ENCODE measurements at regions not wholly inside any gene's neighbourhood (a gene's known extent, or its start where the extent isn't known, plus 50 kb on each side); places are given as distances from the start of the nearest gene placed in this dataset.
"Not testable (repeated sequence)": the region's sequence is repeated elsewhere in the genome, so short reads cannot be mapped to it uniquely, and the experiment has no call there.

- DNase-seq (ENCODE audit: low spot score): no peak
Measured at GRCh38 chr12:84495711-84496110, 416.9 kb downstream of the SLC6A15 start.

DNA sequence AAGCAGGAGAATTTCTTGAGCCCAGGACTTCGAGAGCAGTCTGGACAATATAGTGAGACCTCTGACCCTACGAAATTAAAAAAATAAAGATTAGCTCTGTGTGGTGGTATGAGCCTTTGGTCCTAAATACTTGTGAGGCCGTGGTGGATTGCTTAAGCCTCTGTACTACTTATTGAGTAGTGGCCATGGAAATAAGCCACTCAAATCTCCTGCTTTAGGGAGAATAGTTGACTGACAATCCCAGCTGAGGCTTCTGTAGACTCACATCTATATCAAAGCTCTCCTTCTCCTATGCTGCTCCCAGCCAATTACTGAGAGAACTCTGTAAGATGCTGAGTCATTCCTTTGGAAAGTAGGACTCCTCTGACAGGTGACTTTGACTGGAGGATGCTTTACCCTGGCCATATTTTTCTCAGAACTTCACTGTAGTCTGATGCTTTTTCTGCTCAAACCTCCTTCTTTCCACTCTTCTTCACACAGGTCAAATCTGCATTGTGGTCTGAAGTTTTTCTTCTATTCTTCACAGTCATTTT lies 420.2 kb downstream of the SLC6A15 start:
- no peak for DNase-seq (ENCODE audit: low spot score)

GRCh38 chr12:84484798-84485197 lies 427.8 kb downstream of the SLC6A15 start:
- DNase-seq (ENCODE audit: low spot score): no peak

DNA sequence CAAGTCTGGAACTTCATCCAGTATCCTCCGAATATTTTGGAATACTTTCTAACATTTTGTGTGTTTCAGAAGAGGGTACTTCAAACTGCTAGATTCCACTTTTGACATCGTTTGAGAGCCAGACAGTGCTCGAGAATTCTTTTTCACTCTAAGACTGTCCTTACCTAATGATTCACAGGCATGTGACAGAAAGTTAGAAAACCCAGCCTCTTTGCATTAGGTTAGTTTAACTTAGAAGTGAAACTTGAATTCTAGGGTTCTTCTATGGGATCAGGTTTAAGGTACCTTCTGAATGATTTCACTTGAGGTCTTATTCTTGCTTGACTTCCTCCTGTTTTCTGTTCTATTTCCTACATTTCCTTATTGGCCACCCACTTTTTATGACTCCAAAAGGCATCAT lies 431.8 kb downstream of the SLC6A15 start:
- DNase-seq (ENCODE audit: low spot score): no peak

DNA sequence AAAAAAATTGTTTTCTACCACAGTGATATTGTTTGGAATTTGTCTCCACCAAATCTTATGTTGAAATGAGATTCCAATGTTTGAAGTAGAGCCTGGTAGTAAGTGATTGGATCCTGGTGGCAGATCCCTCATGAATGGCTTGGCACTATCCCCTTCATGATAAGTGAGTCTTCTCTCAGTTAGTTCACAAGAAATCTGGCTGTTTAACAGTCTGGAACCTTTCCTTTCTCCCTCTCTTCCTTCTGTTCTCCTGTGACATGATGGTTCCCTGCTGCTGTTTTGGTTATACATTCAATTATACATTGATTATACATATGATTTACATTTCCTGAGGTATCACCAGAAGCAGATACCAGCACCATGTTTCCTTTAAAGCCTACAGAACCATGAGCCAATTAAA lies 442.2 kb downstream of the SLC6A15 start:
- no peak for DNase-seq (ENCODE audit: low spot score)

GRCh38 chr12:84464616-84465015 lies 448.0 kb downstream of the SLC6A15 start:
- DNase-seq (ENCODE audit: low spot score): no peak

GRCh38 chr12:84463741-84464495 lies 448.7 kb downstream of the SLC6A15 start:
- DNase-seq (ENCODE audit: low spot score): no peak

GRCh38 chr12:84455598-84455997 lies 457.0 kb downstream of the SLC6A15 start:
- DNase-seq (ENCODE audit: low spot score): no peak

DNA sequence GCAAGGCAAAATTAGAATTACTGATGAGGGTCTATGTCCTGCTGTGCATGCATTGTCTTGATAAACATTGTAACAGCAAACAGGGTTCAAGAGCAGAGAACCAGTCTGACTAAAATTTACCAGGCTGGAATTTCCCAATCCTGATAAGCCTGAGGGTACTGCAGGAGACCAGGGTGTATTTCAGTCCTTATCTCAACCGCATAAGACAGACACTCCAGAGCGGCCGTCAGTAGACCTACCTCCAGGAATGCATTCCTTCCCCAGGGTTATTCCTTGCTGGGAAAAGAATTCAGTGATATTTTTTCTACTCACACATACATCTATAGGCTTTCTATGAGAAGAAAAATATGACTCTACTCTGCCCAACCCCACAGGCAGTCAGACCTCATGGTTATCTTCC lies 466.1 kb downstream of the SLC6A15 start:
- DNase-seq (ENCODE audit: low spot score): not testable (repeated sequence)

DNA sequence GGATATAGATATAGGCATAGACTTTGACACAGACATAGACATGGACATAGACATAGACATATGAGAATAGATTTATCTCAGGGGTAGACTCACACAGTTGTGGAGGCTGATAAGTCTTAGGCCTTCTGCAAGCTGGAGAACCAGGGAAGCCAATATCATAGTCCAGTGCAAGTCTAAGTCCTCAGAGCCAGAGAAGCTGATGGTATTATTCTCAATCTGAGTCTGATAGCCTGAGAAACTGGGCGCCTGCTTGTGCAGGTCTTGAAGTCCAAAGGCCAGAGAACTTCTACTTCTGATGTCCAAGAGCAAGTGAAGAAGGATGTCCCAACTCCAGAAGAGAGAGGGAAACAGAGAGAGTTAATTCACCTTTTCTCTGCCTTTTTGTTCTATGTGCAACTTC lies 476.5 kb downstream of the SLC6A15 start:
- DNase-seq (ENCODE audit: low spot score): no peak

- no peak for DNase-seq (ENCODE audit: low spot score)
Measured at GRCh38 chr12:84435682-84436081, 476.9 kb downstream of the SLC6A15 start.

DNA sequence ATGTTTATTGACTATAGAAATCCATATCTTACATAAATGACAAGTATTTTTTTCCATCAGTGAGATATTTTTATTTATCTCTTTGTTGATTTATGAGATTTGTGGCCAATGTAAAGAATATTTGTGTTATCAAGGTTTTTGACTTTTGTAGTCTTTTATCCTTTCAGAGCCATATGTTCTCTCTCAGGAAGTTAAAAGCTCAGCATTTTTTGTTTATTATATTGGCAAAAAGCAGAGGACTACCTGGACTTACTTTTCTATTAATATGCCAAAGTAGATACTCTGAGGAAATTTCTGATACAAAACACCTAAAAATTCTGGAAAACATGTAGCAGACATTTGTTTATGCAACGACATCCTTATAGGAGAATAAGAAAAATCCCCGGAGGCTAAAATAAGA lies 490.3 kb downstream of the SLC6A15 start:
- no peak for DNase-seq (ENCODE audit: low spot score)

- DNase-seq (ENCODE audit: low spot score): no peak
Measured at GRCh38 chr12:84421103-84421502, 491.5 kb downstream of the SLC6A15 start.

DNA sequence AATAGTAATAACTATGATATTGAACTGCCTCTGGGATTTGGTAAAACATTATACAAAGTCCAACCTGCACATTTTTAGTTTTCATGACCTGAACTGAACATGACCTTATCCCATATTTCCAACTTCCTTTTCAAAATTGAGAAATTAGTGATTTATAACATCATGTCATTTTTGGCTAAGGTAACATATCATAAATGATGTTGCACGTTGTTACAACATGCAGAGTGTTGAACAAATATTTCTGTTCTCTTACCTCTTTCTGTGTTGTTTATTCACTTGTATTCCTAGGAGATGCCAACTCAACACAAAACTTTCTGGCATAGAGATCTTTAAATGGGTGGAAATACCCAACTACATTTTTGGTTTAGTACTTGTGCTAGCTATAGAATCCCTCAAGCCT lies 496.0 kb downstream of the SLC6A15 start:
- DNase-seq (ENCODE audit: low spot score): no peak

GRCh38 chr12:84415946-84416345 lies 496.7 kb downstream of the SLC6A15 start:
- DNase-seq (ENCODE audit: low spot score): no peak

DNA sequence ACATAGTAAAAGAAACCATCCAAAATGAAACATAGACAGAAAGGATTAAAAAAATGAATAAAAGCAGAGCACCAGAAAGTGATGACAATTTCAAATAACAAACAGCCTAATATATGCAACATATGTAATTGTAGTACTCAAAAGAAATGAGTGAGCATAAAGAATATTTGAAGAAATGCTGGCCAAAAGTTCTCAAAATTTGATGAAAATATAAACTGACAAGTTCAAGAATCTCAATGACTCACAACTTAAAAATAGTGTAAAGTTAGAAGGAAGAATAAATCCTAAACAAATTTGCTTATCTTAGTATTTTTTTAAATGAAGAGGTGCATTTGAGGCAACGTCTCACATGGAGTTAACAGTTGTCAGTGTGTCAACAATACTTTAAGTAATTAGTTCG lies 498.9 kb downstream of the SLC6A15 start:
- DNase-seq (ENCODE audit: low spot score): no peak

DNA sequence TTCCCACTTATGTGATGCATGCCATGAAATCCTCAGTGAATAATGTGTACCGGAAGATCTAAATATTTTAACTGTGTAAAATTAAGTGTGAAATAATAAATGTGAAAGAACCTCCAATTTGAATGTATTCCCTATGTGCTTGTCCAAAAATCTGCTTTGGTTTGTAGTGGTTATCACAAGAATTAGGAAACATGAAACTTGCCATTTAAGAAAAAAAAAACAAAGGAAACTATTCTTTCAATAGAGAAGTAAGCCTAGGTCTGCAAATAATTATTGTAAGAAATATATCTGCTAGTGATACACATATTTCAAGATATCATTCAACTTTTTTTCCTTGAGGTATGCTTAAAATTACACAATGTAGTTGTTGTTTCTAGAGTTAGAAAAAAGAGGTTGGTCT lies 500.4 kb downstream of the SLC6A15 start:
- peak; percentile 3 for DNase-seq (ENCODE audit: low spot score)

GRCh38 chr12:84411031-84411430 lies 501.6 kb downstream of the SLC6A15 start:
- no peak for DNase-seq (ENCODE audit: low spot score)

GRCh38 chr12:84408936-84409335 lies 503.7 kb downstream of the SLC6A15 start:
- DNase-seq (ENCODE audit: low spot score): no peak

DNA sequence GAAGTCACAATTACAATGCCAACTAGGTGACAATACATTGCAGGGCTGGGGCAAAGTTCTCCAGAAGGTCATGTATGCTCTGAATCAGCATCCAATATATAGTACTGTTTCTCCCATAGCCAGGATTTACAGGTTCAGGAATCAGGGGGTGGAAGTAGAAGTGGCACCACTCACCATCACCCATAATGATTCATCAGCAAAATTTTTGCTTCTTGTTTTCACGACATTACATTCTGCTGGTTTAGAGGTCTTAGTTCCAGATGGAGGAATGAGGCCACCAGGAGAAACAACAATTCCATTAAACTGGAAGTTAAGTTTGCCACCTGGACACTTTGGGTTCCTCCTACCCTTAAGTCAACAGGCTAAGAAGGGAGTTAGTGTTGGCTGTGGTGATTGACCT lies 505.9 kb downstream of the SLC6A15 start:
- not testable (repeated sequence) for DNase-seq (ENCODE audit: low spot score)

DNA sequence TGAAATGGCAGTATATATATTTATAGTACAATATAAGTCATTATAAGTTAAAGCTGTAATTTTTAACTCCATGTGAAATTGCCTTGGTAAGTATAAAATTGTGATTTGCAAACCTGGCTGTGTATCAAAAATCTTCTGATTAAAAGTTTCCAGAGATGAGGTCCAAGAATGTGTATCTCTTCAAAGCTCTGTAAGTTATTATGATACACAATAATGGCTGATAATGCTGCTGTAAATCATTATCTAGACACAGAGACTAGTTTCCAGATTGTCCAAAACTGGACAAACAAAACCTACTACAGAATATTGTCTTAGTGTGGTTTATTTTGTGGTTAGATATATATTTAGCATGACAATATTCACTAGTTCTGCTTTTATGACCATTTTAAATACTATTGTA lies 514.8 kb downstream of the SLC6A15 start:
- DNase-seq (ENCODE audit: low spot score): no peak

- DNase-seq (ENCODE audit: low spot score): peak; percentile 4
Measured at GRCh38 chr12:84397263-84397662, 515.3 kb downstream of the SLC6A15 start.

DNA sequence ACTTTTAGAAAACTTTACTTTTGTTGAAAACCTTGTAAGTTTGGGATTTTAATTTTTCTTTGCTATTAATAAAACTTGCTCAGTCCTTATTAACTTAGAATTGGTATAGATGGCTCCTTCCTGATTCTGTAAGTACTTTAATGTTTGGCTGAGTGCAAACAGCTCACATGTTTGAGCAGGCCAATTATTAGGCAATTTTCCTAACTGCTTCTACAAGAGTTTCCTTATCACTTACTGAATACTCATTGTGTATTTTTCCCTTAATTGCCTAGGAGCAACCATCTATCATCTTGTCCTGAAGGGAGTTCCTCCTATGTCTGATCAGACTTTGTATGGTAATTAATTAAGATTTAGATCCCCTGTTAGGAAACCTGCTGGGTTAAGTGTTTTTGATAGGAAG lies 521.4 kb downstream of the SLC6A15 start:
- not testable (repeated sequence) for DNase-seq (ENCODE audit: low spot score)

DNA sequence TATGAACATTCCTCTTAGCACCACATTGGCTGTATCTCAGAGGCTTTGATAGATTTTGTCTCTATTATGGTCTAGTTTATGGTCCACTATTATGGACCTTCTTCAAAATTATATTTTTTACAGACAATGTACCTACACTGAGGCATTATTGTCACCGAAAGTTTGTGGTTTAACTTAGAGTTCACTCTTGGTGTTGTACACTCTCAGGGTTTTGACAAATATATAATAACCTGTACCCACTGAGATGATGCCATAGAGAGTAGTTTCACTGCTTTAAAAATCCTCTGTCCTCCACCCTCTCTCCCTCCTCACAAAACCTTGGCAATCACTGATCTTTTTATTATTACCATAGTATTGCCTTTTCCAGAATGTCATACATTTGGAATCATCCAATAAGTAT lies 528.2 kb downstream of the SLC6A15 start:
- no peak for DNase-seq (ENCODE audit: low spot score)

Measured in COLO829 (cell line).